Astrocyte of the spinal cord (primary cell): ENCODE measurements at regions not wholly inside any gene's neighbourhood (a gene's known extent, or its start where the extent isn't known, plus 50 kb on each side); places are given as distances from the start of the nearest gene placed in this dataset.

Experiments
- DNase-seq: peaks from one replicate; pipeline ENCODE4 v3.0.0; 2011; ENCODE audit warnings: low read depth, low spot score
- H3K4me3 ChIP-seq: 2 replicates; pipeline ENCODE4 v1.5.1; 2011; ENCODE audit warnings: low read depth, mild to moderate bottlenecking, low read length, moderate library complexity
- in situ Hi-C: cut with HindIII; loops from 2 replicates; pipeline ENCODE4 v1.10.0; 2017; ENCODE audit warnings: low sequenced_read_pairs
- TF ChIP-seq, protein P1 (sequence below): IDR thresholded peaks from 2 replicates; pipeline ENCODE4 v1.5.1; 2012; ENCODE audit warnings: low read depth, mild to moderate bottlenecking, low read length, inconsistent platforms

- peak; percentile 75 for DNase-seq
- TF ChIP-seq, protein P1, sequence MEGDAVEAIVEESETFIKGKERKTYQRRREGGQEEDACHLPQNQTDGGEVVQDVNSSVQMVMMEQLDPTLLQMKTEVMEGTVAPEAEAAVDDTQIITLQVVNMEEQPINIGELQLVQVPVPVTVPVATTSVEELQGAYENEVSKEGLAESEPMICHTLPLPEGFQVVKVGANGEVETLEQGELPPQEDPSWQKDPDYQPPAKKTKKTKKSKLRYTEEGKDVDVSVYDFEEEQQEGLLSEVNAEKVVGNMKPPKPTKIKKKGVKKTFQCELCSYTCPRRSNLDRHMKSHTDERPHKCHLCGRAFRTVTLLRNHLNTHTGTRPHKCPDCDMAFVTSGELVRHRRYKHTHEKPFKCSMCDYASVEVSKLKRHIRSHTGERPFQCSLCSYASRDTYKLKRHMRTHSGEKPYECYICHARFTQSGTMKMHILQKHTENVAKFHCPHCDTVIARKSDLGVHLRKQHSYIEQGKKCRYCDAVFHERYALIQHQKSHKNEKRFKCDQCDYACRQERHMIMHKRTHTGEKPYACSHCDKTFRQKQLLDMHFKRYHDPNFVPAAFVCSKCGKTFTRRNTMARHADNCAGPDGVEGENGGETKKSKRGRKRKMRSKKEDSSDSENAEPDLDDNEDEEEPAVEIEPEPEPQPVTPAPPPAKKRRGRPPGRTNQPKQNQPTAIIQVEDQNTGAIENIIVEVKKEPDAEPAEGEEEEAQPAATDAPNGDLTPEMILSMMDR = no peak
- in situ Hi-C loops = no loop called here
- H3K4me3 ChIP-seq = no peak overlapping the region
These were observed 366.2 kb upstream of the KITLG start for GRCh38 chr12:88946372-88946997.

- H3K4me3 ChIP-seq = no peak overlapping the region
- TF ChIP-seq, protein P1 = no peak
- in situ Hi-C loops = no loop called here
- peak; percentile 43 for DNase-seq
These were observed 364.9 kb upstream of the KITLG start for GRCh38 chr12:88945051-88945732.

- DNase-seq = peak; percentile 47
- TF ChIP-seq, protein P1 = no peak
- H3K4me3 ChIP-seq = no peak overlapping the region
- in situ Hi-C loops = no loop called here
These were observed 364.1 kb upstream of the KITLG start for GRCh38 chr12:88944397-88944796.

- in situ Hi-C loops = no loop called here
- no peak overlapping the region for H3K4me3 ChIP-seq
- DNase-seq = no peak
- TF ChIP-seq, protein P1 = no peak
These were observed 360.6 kb upstream of the KITLG start for GRCh38 chr12:88940854-88941253.

GRCh38 chr12:88935856-88936255, 355.6 kb upstream of the KITLG start:
- DNase-seq = peak; percentile 9
- no peak overlapping the region for H3K4me3 ChIP-seq
- in situ Hi-C loops = no loop called here
- TF ChIP-seq, protein P1 = no peak

DNA sequence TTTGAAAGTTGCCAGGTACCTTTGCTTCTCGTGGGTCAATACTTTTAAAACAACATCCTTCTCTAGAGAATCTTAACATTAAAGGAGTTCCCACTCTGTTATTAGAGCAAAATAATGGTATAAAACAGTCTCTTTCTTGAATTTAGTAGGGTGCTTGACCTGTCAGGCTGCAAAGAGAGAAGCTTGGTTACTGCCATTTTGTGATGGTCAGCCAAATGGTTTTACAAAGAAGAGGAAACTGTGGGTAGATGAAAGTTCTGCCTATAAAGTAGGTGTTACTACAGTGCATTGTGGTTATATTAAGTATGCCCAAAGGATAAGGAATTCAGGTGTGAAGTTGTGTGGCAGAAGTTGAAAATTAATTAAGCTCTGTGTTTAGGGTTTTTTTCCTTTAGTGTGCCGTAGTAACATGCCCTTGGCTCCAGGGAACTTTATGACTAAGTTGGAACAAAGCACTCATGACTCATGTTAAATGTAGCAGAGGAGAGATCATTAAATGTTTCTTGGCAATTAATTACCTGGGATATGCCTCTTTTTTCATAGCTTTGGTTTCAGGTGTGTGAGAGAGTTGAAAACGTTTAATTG, 354.0 kb upstream of the KITLG start:
- TF ChIP-seq, protein P1 = no peak
- no peak overlapping the region for H3K4me3 ChIP-seq
- peak; percentile 55 for DNase-seq
- in situ Hi-C loops = no loop called here
